Activated CD4-positive, alpha-beta T cell treated with anti-CD3 and anti-CD28 coated beads, Interleukin-2, amount 10 ng/mL, durations not matched to agents 24 days and 14 days (primary cell): ENCODE measurements at regions not wholly inside any gene's neighbourhood (a gene's known extent, or its start where the extent isn't known, plus 50 kb on each side); places are given as distances from the start of the nearest gene placed in this dataset.
"Not testable (repeated sequence)": the region's sequence is repeated elsewhere in the genome, so short reads cannot be mapped to it uniquely, and the experiment has no call there.

Experiments
- DNase-seq: peaks from one replicate; pipeline ENCODE4 v3.0.0; 2022
- H3K27ac Mint-ChIP-seq: one replicate; pipeline ENCODE4 v1.8.0; 2022; ENCODE audit warnings: mild to moderate bottlenecking, mixed read lengths
- H3K27me3 Mint-ChIP-seq: one replicate; pipeline ENCODE4 v1.8.0; 2022; ENCODE audit warnings: mixed read lengths
- H3K36me3 Mint-ChIP-seq: one replicate; pipeline ENCODE4 v1.8.0; 2022; ENCODE audit warnings: low read depth, mild to moderate bottlenecking, mixed read lengths
- H3K4me1 Mint-ChIP-seq: one replicate; pipeline ENCODE4 v1.8.0; 2021; ENCODE audit warnings: mixed read lengths
- H3K4me3 Mint-ChIP-seq: one replicate; pipeline ENCODE4 v1.8.0; 2022; ENCODE audit warnings: mild to moderate bottlenecking, moderate library complexity, mixed read lengths
- H3K9me3 Mint-ChIP-seq: one replicate; pipeline ENCODE4 v1.8.0; 2021; ENCODE audit warnings: mixed read lengths
- intact Hi-C: fragments of 100-400 bp; cut with micrococcal nuclease; formaldehyde crosslinking; loops from one replicate; pipeline ENCODE4 v1.15.1; 2023

DNA sequence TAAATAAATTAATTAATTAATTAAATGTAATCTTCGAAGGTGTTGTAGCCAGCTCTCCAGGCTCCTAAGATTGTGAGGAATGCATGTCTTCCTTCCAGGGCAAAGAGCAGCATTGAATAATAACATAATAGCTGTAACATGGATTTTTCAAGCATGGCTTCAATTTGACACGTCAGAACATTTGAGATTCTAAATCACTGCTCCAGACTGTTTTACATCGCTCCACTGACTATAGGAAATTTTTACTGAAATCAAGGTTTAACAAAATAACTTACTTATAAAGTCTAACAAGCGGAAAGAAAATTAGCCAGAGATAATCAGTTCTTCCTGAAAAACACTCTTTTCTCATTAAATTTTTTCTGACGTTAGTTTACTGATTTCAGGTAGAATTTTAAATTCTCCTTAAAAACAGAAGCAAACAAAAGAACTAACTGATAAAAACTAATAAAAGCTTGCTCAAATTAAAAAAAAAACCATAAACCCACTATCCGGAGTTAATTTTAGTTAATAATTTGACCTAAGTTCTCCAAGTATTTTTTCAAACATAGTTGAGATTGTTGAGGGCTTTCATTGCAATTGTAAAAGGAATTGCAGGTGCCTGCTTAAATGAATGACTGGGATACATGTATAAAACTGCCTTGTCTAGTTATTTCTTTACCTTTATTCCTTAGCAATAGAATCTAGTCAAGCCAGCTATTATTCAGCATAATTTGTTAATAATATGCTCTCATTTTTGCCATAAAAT lies 51.2 kb upstream of the SGCE start:
- Mint-ChIP-seq H3K4me3 (no peak overlapping the region), H3K27ac (no peak overlapping the region), H3K27me3 (no peaks in the 10 kb centered on the region), H3K9me3 (no peaks in the 10 kb centered on the region), H3K4me1 (no peaks in the 10 kb centered on the region), H3K36me3 (no peaks in the 10 kb centered on the region)
- intact Hi-C loops, result no loop called here
- no peak for DNase-seq

DNA sequence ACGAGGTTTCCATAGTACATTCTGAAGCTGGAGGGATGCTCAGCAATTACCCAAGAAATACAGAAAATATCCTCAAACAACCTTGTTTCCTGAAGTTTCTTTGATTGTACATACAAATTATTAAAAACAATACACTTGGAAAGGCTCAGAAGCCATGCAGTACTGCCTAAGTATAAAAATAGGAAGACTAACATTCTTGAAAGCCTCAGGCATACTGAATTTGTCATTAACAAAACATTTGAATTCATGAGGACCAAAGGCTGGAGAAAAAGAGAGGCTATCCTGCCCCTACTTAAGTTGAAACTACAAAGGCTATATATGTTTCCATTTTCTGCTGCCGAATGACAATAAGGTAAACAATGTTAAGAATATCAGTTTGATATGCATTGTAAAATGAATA lies 54.3 kb upstream of the SGCE start:
- intact Hi-C loops, result no loop called here
- H3K4me1 Mint-ChIP-seq, result no peaks in the 10 kb centered on the region
- no peaks in the 10 kb centered on the region for H3K36me3 Mint-ChIP-seq
- H3K4me3 Mint-ChIP-seq, result no peak overlapping the region
- no peaks in the 10 kb centered on the region for H3K27me3 Mint-ChIP-seq
- no peaks in the 10 kb centered on the region for H3K9me3 Mint-ChIP-seq
- no peak for DNase-seq
- no peak overlapping the region for H3K27ac Mint-ChIP-seq

DNA sequence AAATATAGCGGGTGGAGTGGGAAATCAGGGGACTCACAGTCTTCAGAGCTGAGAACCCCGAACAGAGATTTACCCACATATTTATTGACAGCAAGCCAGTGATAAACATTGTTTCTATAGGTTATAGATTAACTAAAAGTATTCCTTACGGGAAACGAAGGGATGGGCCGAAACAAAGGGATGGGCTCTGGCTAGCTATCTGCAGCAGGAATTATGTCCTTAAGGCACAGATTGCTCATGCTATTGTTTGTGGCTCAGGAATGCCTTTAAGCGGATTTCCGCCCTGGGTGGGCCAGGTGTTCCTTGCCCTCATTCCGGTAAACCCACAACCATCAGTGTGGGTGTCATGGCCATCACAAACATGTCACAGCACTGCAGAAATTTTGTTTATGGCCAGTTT lies 66.4 kb upstream of the SGCE start:
- H3K4me1 Mint-ChIP-seq, intact Hi-C loops, H3K27me3 Mint-ChIP-seq, H3K4me3 Mint-ChIP-seq, H3K36me3 Mint-ChIP-seq, H3K9me3 Mint-ChIP-seq, H3K27ac Mint-ChIP-seq, DNase-seq: not testable (repeated sequence)

DNA sequence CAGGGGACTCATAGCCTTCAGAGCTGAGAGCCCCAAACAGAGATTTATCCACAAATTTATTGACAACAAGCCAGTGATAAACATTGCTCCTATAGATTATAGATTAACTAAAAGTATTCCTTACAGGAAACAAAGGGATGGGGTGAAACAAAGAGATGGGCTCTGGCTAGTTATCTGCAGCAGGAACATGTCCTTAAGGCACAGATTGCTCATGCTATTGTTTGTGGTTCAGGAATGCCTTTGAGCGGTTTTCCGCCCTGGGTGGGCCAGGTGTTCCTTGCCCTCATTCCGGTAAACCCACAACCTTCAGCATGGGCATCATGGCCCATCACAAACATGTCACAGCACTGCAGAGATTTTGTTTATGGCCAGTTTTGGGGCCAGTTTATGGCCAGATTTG lies 73.0 kb upstream of the SGCE start:
- H3K9me3 Mint-ChIP-seq, H3K36me3 Mint-ChIP-seq, intact Hi-C loops, H3K27ac Mint-ChIP-seq, H3K27me3 Mint-ChIP-seq, H3K4me3 Mint-ChIP-seq, H3K4me1 Mint-ChIP-seq: not testable (repeated sequence)
- DNase-seq, result peak; percentile 6

DNA sequence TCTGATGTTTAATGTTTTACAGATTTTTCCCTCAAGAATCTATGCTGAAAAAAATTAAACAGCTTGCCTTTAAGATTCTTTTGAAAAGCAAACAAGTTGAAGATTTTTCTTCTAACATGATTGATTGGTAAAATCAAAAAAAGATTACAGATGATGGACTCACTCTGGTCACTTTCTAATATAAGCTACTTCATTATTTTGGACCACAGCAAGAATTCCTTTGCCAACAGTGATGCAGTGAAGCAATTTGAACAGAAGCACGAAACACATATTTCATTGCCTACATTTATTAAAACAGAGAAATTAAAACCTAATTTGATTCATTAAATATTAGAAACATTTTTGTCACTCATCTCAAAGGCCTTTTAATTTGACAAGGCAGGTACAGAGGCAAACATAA lies 82.1 kb upstream of the SGCE start:
- Mint-ChIP-seq H3K36me3 (no peaks in the 10 kb centered on the region), H3K27me3 (no peaks in the 10 kb centered on the region), H3K27ac (no peak overlapping the region), H3K4me1 (no peaks in the 10 kb centered on the region), H3K9me3 (no peaks in the 10 kb centered on the region), H3K4me3 (no peak overlapping the region)
- intact Hi-C loops, result no loop called here
- DNase-seq, result no peak

DNA sequence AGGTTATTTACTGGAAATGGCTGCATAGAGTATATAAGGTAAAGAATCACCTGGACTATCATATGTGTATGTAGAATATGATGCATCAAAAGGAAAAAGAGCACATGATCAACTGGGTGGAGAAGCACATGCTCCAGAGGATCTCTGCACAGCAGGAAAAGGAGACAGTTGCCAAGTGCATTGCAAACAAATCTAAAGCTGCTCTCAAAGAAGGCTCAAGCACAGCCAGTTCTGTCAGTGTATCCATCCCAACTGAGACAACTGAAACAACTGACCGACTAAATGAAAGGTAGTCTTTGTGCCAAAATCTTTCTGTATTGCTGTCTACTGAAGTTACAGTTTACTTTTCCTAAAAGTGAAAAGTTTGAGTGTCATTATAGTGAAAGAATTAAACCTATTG lies 83.2 kb upstream of the SGCE start:
- H3K4me1 Mint-ChIP-seq, result no peaks in the 10 kb centered on the region
- intact Hi-C loops, result no loop called here
- no peaks in the 10 kb centered on the region for H3K9me3 Mint-ChIP-seq
- H3K36me3 Mint-ChIP-seq, result no peaks in the 10 kb centered on the region
- H3K27me3 Mint-ChIP-seq, result no peaks in the 10 kb centered on the region
- H3K27ac Mint-ChIP-seq, result no peak overlapping the region
- no peak for DNase-seq
- no peak overlapping the region for H3K4me3 Mint-ChIP-seq

DNA sequence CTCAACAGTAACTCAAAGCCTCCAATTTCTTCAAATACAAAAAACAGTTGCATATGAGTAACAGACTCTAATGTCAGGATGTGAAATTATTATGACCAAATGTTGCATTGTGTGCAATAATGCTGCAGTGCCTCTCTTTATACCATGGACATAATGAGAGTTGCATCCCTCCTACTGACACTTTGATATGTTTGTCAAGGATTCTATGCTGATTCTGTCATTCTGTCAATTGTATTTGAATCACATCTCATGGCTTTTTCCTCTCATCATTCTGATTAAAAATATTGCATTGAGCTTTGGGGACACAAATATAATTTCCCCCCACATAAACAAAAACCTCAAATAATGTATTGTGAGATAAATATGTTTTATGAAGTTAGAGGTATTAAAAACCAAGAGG lies 84.6 kb upstream of the SGCE start:
- Mint-ChIP-seq H3K4me3 (no peak overlapping the region), H3K9me3 (no peaks in the 10 kb centered on the region), H3K36me3 (no peaks in the 10 kb centered on the region), H3K27ac (no peak overlapping the region), H3K4me1 (no peaks in the 10 kb centered on the region), H3K27me3 (no peaks in the 10 kb centered on the region)
- intact Hi-C loops, result no loop called here
- DNase-seq, result no peak

DNA sequence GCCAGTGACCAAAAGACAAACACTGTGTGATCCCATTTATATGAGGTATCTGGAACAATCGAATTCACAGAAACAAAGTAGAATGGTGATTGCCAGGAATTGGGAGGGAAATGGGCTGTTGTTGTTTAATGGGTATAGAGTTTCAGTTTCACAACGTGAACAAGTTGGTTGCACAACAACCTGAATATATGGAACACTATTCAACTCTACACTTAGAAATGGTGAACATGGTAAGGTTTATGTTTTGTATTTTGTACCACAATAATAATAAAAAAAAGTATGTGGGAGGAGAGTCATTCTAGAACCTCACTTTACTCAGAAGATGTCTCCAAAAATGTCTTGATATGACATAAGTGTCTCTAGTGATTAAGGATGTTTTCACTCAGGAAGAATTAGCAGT lies 85.2 kb upstream of the SGCE start:
- DNase-seq, result no peak
- Mint-ChIP-seq H3K4me3 (no peak overlapping the region), H3K4me1 (no peaks in the 10 kb centered on the region), H3K9me3 (no peaks in the 10 kb centered on the region), H3K36me3 (no peaks in the 10 kb centered on the region), H3K27ac (no peak overlapping the region), H3K27me3 (no peaks in the 10 kb centered on the region)
- intact Hi-C loops, result no loop called here

DNA sequence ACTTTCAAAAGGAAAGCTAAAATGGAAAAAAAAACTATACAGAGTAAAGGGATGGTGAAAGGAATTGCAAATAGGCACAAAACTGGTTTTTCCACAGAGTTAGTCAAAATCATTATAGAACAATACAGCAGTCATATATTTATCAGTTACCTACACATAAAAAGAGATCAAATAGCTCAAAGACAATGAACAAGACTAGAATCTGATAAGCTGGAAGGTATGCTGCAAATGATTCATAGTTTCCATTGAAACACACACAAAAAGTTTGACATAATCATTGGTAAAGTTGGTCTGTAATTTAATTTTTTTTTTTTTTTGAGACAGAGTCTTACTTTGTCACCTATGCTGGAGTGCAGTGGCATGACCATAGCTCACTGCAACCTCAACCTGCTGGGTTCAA lies 92.4 kb upstream of the SGCE start:
- no peaks in the 10 kb centered on the region for H3K27me3 Mint-ChIP-seq
- H3K27ac Mint-ChIP-seq, result no peak overlapping the region
- no peak overlapping the region for H3K4me3 Mint-ChIP-seq
- intact Hi-C loops, result no loop called here
- DNase-seq, result no peak
- no peaks in the 10 kb centered on the region for H3K4me1 Mint-ChIP-seq
- H3K36me3 Mint-ChIP-seq, result no peaks in the 10 kb centered on the region
- peaks cover 5% of the 10 kb centered on the region for H3K9me3 Mint-ChIP-seq

DNA sequence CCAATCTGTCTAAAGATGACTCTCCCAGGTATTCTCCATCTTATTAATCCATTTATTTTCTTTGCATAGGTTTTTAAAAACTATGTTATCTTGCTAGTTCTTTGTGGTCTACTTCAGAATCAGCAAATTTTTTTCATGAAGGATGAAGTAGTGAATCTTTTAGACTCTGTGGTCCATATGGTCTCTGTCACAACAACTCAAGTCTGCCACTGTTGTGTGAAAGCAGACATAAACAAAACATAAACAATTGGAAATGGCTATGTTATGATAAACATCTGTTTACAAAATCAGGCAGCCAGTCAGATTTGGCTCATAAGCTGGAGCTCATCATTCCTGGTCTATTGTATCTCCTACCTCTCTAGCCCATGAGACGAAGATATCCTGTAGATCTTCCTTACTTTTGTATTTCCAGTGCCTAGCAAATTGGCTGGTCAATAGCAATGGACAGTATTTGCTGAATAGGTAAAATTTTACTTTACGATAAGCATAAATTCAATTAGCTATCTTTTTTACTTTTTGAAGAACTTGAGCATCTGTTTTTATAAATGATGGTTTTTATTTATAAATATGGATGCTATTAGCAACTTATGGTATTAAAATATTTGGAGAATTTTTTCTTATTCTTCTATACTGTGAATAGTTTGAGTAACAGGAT lies 104.6 kb upstream of the SGCE start:
- intact Hi-C loops, result no loop called here
- Mint-ChIP-seq H3K36me3 (no peaks in the 10 kb centered on the region), H3K9me3 (peaks cover 6% of the 10 kb centered on the region), H3K27ac (no peak overlapping the region), H3K4me1 (no peaks in the 10 kb centered on the region), H3K27me3 (no peaks in the 10 kb centered on the region), H3K4me3 (no peak overlapping the region)
- DNase-seq, result no peak

DNA sequence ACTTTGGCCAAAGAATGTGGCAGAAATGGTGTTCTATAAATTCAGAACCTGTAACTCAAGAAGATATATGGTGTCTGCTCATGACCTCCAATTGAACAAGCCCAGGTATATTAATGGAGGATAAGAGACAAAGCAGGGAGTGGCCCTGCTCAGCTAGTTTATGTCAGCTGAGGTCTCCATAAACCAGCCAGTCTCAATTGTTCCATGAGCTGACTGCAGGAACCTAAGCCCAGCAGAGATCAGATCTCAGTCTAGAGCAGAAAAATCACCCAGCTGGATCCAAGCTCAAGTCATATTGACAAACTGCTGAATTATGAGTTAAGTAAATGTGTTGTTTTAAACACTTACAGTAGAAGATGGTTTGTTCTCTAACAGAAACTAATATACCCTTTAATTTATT lies 105.5 kb upstream of the SGCE start:
- Mint-ChIP-seq H3K36me3 (no peaks in the 10 kb centered on the region), H3K4me3 (no peak overlapping the region), H3K9me3 (no peaks in the 10 kb centered on the region), H3K27ac (no peak overlapping the region), H3K4me1 (no peaks in the 10 kb centered on the region), H3K27me3 (no peaks in the 10 kb centered on the region)
- intact Hi-C loops, result no loop called here
- DNase-seq, result peak; percentile 21

DNA sequence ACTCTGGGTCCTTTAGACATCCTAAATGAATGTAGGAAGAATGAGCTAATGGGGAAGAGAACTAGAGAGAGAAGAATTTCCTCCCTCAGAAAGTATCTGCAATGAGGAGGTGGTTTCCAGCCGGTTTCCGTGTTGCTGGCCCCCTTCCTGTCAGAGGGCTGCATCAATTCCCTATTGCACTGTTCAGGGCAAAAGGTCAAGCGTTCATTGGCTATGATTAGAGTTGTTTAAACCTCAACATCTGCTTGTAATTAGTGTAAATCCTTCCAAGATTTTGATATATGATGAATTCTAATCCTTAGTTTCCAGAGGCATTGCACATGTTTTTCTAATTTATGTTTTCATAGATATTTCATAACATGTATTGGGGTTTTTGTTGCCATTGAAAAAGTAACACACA lies 107.3 kb upstream of the SGCE start:
- DNase-seq, result no peak
- no peaks in the 10 kb centered on the region for H3K9me3 Mint-ChIP-seq
- H3K4me1 Mint-ChIP-seq, result no peaks in the 10 kb centered on the region
- no peaks in the 10 kb centered on the region for H3K36me3 Mint-ChIP-seq
- no peaks in the 10 kb centered on the region for H3K27me3 Mint-ChIP-seq
- intact Hi-C loops, result no loop called here
- H3K27ac Mint-ChIP-seq, result no peak overlapping the region
- H3K4me3 Mint-ChIP-seq, result no peak overlapping the region

DNA sequence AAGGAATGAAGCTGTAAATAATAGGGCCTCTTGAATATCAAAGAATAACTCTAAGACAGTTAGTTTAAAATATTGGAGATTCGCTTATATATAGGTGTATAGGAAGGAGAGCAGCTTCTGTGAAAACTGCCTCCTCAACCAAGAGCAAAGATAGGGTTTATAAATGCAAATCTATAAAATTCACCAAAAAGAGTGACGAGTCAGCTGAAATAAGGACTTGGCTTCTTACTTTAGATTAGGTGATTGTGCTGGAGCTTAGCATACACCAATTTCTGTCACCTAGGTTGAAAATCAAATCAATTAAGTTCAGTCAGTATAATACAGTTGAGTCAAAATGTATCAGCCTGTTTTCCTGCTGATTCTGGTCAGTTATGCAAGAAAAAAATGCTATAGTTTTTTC lies 113.8 kb upstream of the SGCE start:
- Mint-ChIP-seq H3K27ac (no peak overlapping the region), H3K36me3 (no peaks in the 10 kb centered on the region), H3K9me3 (no peaks in the 10 kb centered on the region), H3K4me1 (no peaks in the 10 kb centered on the region), H3K4me3 (no peak overlapping the region), H3K27me3 (no peaks in the 10 kb centered on the region)
- DNase-seq, result no peak
- intact Hi-C loops, result no loop called here

DNA sequence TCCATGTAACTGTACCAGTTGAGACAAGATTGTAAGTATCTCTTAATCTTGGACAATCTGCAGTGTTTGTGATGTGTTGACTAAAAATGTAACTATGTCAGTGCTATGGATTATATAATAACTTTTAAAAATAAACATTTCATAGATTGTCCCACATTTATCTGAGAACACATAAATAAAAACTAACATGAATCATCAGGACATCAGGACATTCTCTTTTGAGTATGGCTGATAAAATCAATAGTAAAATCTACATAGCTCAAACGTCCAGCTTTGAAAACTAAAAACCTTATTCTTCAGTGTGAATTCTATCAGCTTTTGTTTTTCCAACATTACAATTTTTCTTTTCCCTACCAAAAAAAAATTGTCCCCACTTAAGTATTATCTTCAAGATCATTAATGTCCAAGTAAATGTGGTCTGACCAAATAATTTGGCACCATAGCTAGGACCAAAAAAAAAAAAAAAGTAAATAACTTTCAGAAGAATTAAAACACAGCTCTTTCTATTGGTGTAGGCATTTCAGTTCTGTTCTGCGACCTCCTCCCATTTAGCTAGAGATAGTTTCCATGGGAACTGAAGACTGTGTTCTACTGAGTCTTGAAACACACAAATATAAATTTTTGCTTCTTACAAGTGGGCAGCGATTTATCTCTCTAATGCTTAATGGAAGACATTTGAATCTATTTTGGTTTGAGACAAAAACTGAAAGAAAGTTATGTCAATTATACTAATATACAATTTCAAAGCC lies 123.0 kb upstream of the SGCE start:
- H3K4me3 Mint-ChIP-seq, result no peak overlapping the region
- no peak overlapping the region for H3K27ac Mint-ChIP-seq
- no peaks in the 10 kb centered on the region for H3K27me3 Mint-ChIP-seq
- no peaks in the 10 kb centered on the region for H3K9me3 Mint-ChIP-seq
- H3K36me3 Mint-ChIP-seq, result no peaks in the 10 kb centered on the region
- no peak for DNase-seq
- intact Hi-C loops, result no loop called here
- H3K4me1 Mint-ChIP-seq, result no peaks in the 10 kb centered on the region
